HCT116 (cell line): ENCODE measurements at regions not wholly inside any gene's neighbourhood (a gene's known extent, or its start where the extent isn't known, plus 50 kb on each side); places are given as distances from the start of the nearest gene placed in this dataset.

Experiments used
- ATAC-seq: fragments of 200-7000 bp; cut with Tn5 transposase; 2 replicates; pipeline ENCODE4 v1.9.1; 2020; ENCODE audit warnings: mild to moderate bottlenecking, moderate library complexity
- BruUV-seq: library from RNA; stranded (reverse); fragments of 400-500 nt; replicated peaks from 2 replicates; lab custom pipeline; 2021; lab: Mats Ljungman, UMichigan
- CTCF ChIA-PET: fragments of 300-600 bp; sonication (Branson Sonifier 250); formaldehyde crosslinking; loops from one replicate; lab custom pipeline; 2021; ENCODE audit warnings: antibody characterized with exemption; lab: Charles Lee
- POLR2A ChIA-PET: fragments of 300-600, 350-600 bp; sonication (Branson Sonifier 250); formaldehyde crosslinking; loops from one replicate; lab custom pipeline; 2021; ENCODE audit warnings: antibody characterized with exemption; lab: Charles Lee
- RAD21 ChIA-PET, 2 experiments: fragments of 300-600 bp; sonication (Branson Sonifier 250); formaldehyde crosslinking; loops; one replicate each; lab custom pipeline; 2023; ENCODE audit warnings: low total read pairs in 2 of 2; ENCODE audit not compliant: uncharacterized antibody in 2 of 2, unreplicated experiment in 2 of 2, low non-redundant PET in 1 of 2; lab: Charles Lee
- DNase-seq: peaks from one replicate; pipeline ENCODE4 v3.0.0-alpha.2; 2010; ENCODE audit warnings: low read depth, low spot score
- H2AFZ ChIP-seq: fragments of 200-600 bp; shearing (Covaris generic), sonication (generic); 2 replicates; pipeline ENCODE4 v1.6.1; 2017; ENCODE audit warnings: low read depth, mixed run types, mixed read lengths, antibody characterized with exemption, low read length; ENCODE audit not compliant: poor library complexity, severe bottlenecking
- H3K27ac ChIP-seq: 2 replicates; pipeline ENCODE4 v1.5.1; 2012; ENCODE audit warnings: low read depth, low read length
- H3K27me3 ChIP-seq: fragments of 200-600 bp; sonication (generic); 2 replicates; pipeline ENCODE4 v1.6.1; 2016; ENCODE audit warnings: mixed run types, low read length, mixed read lengths; ENCODE audit not compliant: insufficient read depth
- H3K36me3 ChIP-seq, 2 experiments: fragments of 200-500 bp in 1 of 2; fragments of 200-600 bp in 1 of 2; sonication (Bioruptor generic) in 1 of 2; sonication (generic) in 1 of 2; 2 replicates each; pipeline versions ENCODE4 v1.5.1 to v1.6.1; 2014 to 2016; ENCODE audit warnings: low read length in 2 of 2, inconsistent platforms in 1 of 2, mixed read lengths in 1 of 2, mixed run types in 1 of 2; ENCODE audit not compliant: insufficient read depth in 2 of 2, control insufficient read depth in 1 of 2
- H3K4me1 ChIP-seq, 2 experiments: fragments of 200-600 bp in 1 of 2; sonication (generic) in 1 of 2; 2 replicates each; pipeline versions ENCODE4 v1.5.1 to v1.6.1; 2012 to 2017; ENCODE audit warnings: low read length in 2 of 2, inconsistent platforms in 1 of 2, mild to moderate bottlenecking in 1 of 2, mixed read lengths in 1 of 2, mixed run types in 1 of 2, moderate library complexity in 1 of 2; ENCODE audit not compliant: insufficient read depth in 2 of 2, control insufficient read depth in 1 of 2
- H3K4me2 ChIP-seq: fragments of 200-600 bp; sonication (generic); 2 replicates; pipeline ENCODE4 v1.6.1; 2017; ENCODE audit warnings: mixed run types, low read length, mixed read lengths
- H3K4me3 ChIP-seq, 2 experiments: fragments of 200-600 bp in 1 of 2; sonication (generic) in 1 of 2; replicated peaks in 1 of 2; 2 replicates each; pipeline ENCODE4 v1.5.1; 2011 to 2016; ENCODE audit warnings: low read length in 2 of 2, control low read depth in 1 of 2, low read depth in 1 of 2, mild to moderate bottlenecking in 1 of 2, mixed read lengths in 1 of 2, mixed run types in 1 of 2
- H3K79me2 ChIP-seq: fragments of 200-600 bp; sonication (generic); 2 replicates; pipeline ENCODE4 v1.6.1; 2017; ENCODE audit warnings: mild to moderate bottlenecking, mixed run types, low read length, moderate library complexity, mixed read lengths; ENCODE audit not compliant: insufficient read depth
- H3K9ac ChIP-seq: fragments of 200-600 bp; sonication (generic); 2 replicates; pipeline ENCODE4 v1.6.1; 2016; ENCODE audit warnings: low read length, mixed read lengths
- H3K9me2 ChIP-seq: fragments of 200-600 bp; sonication (generic), shearing (Covaris generic); 2 replicates; pipeline ENCODE4 v1.6.1; 2017; ENCODE audit warnings: mixed run types, mild to moderate bottlenecking, moderate library complexity; ENCODE audit not compliant: insufficient read depth
- H3K9me3 ChIP-seq, 2 experiments: fragments of 200-500 bp in 1 of 2; fragments of 200-600 bp in 1 of 2; sonication (Bioruptor generic) in 1 of 2; sonication (generic) in 1 of 2; 2 replicates each; pipeline ENCODE4 v1.6.1; 2014 to 2017; ENCODE audit warnings: low read length in 2 of 2, mixed read lengths in 2 of 2, inconsistent platforms in 1 of 2, low read depth in 1 of 2, mild to moderate bottlenecking in 1 of 2, mixed run types in 1 of 2, moderate library complexity in 1 of 2; ENCODE audit not compliant: control insufficient read depth in 1 of 2, insufficient read depth in 1 of 2
- H4K20me1 ChIP-seq: fragments of 200-600 bp; sonication (generic), shearing (Covaris generic); 2 replicates; pipeline ENCODE4 v1.6.1; 2017; ENCODE audit warnings: mixed run types, mild to moderate bottlenecking, moderate library complexity; ENCODE audit not compliant: insufficient read depth
- CEBPB ChIP-seq: IDR thresholded peaks from 2 replicates; pipeline ENCODE4 v1.6.1; 2012; ENCODE audit warnings: low read depth
- EZH2 ChIP-seq: fragments of 200-600 bp; sonication (generic); IDR thresholded peaks from 2 replicates; pipeline ENCODE4 v1.6.1; 2017; ENCODE audit warnings: antibody characterized with exemption, mixed run types
- POLR2A ChIP-seq: IDR thresholded peaks from 2 replicates; pipeline ENCODE4 v1.7.0; 2011; ENCODE audit warnings: borderline replicate concordance; ENCODE audit not compliant: insufficient read depth, insufficient read length; ENCODE audit errors: extremely low read depth
- RAD21 ChIP-seq: IDR thresholded peaks from 2 replicates; pipeline ENCODE4 v1.6.1; 2012; ENCODE audit warnings: low read depth, mild to moderate bottlenecking
- REST ChIP-seq: IDR thresholded peaks from 2 replicates; pipeline ENCODE4 v1.6.1; 2012; ENCODE audit warnings: low read depth
- SP1 ChIP-seq: IDR thresholded peaks from 2 replicates; pipeline ENCODE4 v1.6.1; 2012; ENCODE audit warnings: low read depth
- SRF ChIP-seq: IDR thresholded peaks from 2 replicates; pipeline ENCODE4 v1.6.1; 2012; ENCODE audit warnings: low read depth
- YY1 ChIP-seq: IDR thresholded peaks from 2 replicates; pipeline ENCODE4 v1.6.1; 2011; ENCODE audit warnings: low read length, low read depth, moderate library complexity, mild to moderate bottlenecking; ENCODE audit not compliant: insufficient replicate concordance; ENCODE audit errors: extremely low read depth
- intact Hi-C: fragments of 100-400 bp; cut with micrococcal nuclease; formaldehyde crosslinking; loops from 2 replicates; pipeline ENCODE4 v1.10.0; 2022
- TF ChIP-seq, protein P1 (sequence below): IDR thresholded peaks from 2 replicates; pipeline ENCODE4 v1.6.1; 2012
- TF ChIP-seq, protein P2 (sequence below): IDR thresholded peaks from 2 replicates; pipeline ENCODE4 v1.6.1; 2012

DNA sequence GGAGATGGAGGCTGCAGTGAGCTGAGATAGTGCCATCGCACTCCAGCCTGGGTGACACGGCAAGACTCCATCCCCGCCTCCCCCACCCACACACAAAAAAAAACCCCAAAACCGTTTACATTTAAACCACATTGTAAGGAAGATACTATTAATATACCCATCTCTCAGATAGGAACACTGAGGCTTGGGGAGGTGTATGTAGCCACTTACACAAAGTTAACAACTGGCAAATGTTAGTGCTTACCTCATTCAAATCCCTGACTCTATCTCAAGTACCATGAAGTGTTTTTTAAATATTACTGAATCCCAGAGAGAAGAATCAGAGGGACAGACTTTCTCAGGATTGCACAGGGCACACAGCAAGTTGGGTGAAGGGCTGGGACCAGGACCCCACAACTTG is 164.5 kb downstream of the MIAT start:
- TF ChIP-seq POLR2A (no peak), EZH2 (no peak), YY1 (no peak), REST (no peak), SP1 (no peak), SRF (no peak), CEBPB (no peak), RAD21 (no peak)
- TF ChIP-seq, protein P1, sequence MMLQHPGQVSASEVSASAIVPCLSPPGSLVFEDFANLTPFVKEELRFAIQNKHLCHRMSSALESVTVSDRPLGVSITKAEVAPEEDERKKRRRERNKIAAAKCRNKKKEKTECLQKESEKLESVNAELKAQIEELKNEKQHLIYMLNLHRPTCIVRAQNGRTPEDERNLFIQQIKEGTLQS = no peak
- TF ChIP-seq, protein P2, sequence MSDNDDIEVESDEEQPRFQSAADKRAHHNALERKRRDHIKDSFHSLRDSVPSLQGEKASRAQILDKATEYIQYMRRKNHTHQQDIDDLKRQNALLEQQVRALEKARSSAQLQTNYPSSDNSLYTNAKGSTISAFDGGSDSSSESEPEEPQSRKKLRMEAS = no peak
- TF ChIP-seq, all 23 proteins: peak for 0
- Histone ChIP-seq H3K79me2 (no peaks in the 10 kb centered on the region), H3K27me3 (peaks cover 63% of the 10 kb centered on the region), H4K20me1 (no peaks in the 10 kb centered on the region), H3K9ac (no peak overlapping the region), H3K4me3 (no peak overlapping the region), H3K36me3 (no peaks in the 10 kb centered on the region), H2AFZ (no peak overlapping the region), H3K9me3 (no peaks in the 10 kb centered on the region), H3K9me2 (no peaks in the 10 kb centered on the region), H3K4me2 (no peak overlapping the region), H3K4me1 (no peaks in the 10 kb centered on the region), H3K27ac (no peak overlapping the region)
- no peak for ATAC-seq
- ChIA-PET RAD21 (no interaction called here), CTCF (no interaction called here), POLR2A (no interaction called here)
- intact Hi-C loops = no loop called here
- DNase-seq = no peak
- BruUV-seq = no TSS peak
